ENCODE measurements at regions not wholly inside any gene's neighbourhood (a gene's known extent, or its start where the extent isn't known, plus 50 kb on each side); places are given as distances from the start of the nearest gene placed in this dataset.

- WGBS, 2 donors, result 86 to 91% methylated on average over 2 of the region's 2 CpGs
- TF ChIP-seq CTCF (IDR thresholded peaks at IDR 0.05; ENCODE audit: control extremely low read depth, extremely low read depth), result no peak
- Histone ChIP-seq H3K9ac (ENCODE audit: insufficient read depth in 1 of 2, low read length in 2 of 2) (no peak overlapping the region), H3K36me3 (ENCODE audit: control insufficient read depth in 4 of 4, insufficient read depth in 4 of 4, low read length in 4 of 4) (no peaks in the 10 kb centered on the region), H3K27me3 (ENCODE audit: control insufficient read depth in 3 of 3, insufficient read depth in 3 of 3, low read length in 2 of 3) (no peaks in the 10 kb centered on the region), H3K27ac (ENCODE audit: low read depth in 1 of 2, low read length in 1 of 2) (no peak overlapping the region), H3K9me3 (ENCODE audit: control insufficient read depth in 4 of 4, insufficient read depth in 3 of 4, low read length in 3 of 4) (no peaks in the 10 kb centered on the region), H3K4me1 (ENCODE audit: control insufficient read depth in 5 of 5, insufficient read depth in 5 of 5, low read length in 5 of 5) (peaks cover 0 to 16% (median 0%) of the 10 kb centered on the region in 5 donors), H3K4me3 (no peak overlapping the region)
- ATAC-seq (ENCODE audit: insufficient read depth, low FRiP score) (no peak), DNase-seq (no peak)
These were observed 70.2 kb downstream of the LLPH start for GRCh38 chr12:66060163-66060907.

- ATAC-seq (ENCODE audit: insufficient read depth, low FRiP score) (no peak), DNase-seq (no peak)
- TF ChIP-seq CTCF (IDR thresholded peaks at IDR 0.05; ENCODE audit: control extremely low read depth, extremely low read depth), result no peak
- H3K4me1 ChIP-seq (ENCODE audit: control insufficient read depth in 5 of 5, insufficient read depth in 5 of 5, low read length in 5 of 5), result peaks cover 0 to 10% (median 0%) of the 10 kb centered on the region in 5 donors
- 82 to 90% methylated on average over 5 of the region's 5 CpGs for WGBS, 2 donors
- no peaks in the 10 kb centered on the region for H3K36me3 ChIP-seq (ENCODE audit: control insufficient read depth in 4 of 4, insufficient read depth in 4 of 4, low read length in 4 of 4)
- no peaks in the 10 kb centered on the region for H3K9me3 ChIP-seq (ENCODE audit: control insufficient read depth in 4 of 4, insufficient read depth in 3 of 4, low read length in 3 of 4)
- no peak overlapping the region for H3K27ac ChIP-seq (ENCODE audit: low read depth in 1 of 2, low read length in 1 of 2)
- H3K9ac ChIP-seq (ENCODE audit: insufficient read depth in 1 of 2, low read length in 2 of 2), result no peak overlapping the region
- H3K27me3 ChIP-seq (ENCODE audit: control insufficient read depth in 3 of 3, insufficient read depth in 3 of 3, low read length in 2 of 3), result no peaks in the 10 kb centered on the region
- H3K4me3 ChIP-seq, result no peak overlapping the region
These were observed 70.9 kb downstream of the LLPH start for GRCh38 chr12:66059666-66060065.

GRCh38 chr12:66058554-66058953 is 72.0 kb downstream of the LLPH start:
- no peak for TF ChIP-seq CTCF (IDR thresholded peaks at IDR 0.05; ENCODE audit: control extremely low read depth, extremely low read depth)
- WGBS, 2 donors, result 94 to 99% methylated on average over 3 of the region's 3 CpGs
- Histone ChIP-seq H3K4me3 (no peak overlapping the region), H3K9me3 (ENCODE audit: control insufficient read depth in 4 of 4, insufficient read depth in 3 of 4, low read length in 3 of 4) (no peaks in the 10 kb centered on the region), H3K27ac (ENCODE audit: low read depth in 1 of 2, low read length in 1 of 2) (no peak overlapping the region), H3K4me1 (ENCODE audit: control insufficient read depth in 5 of 5, insufficient read depth in 5 of 5, low read length in 5 of 5) (peaks cover 0 to 6% (median 0%) of the 10 kb centered on the region in 5 donors), H3K27me3 (ENCODE audit: control insufficient read depth in 3 of 3, insufficient read depth in 3 of 3, low read length in 2 of 3) (no peaks in the 10 kb centered on the region), H3K36me3 (ENCODE audit: control insufficient read depth in 4 of 4, insufficient read depth in 4 of 4, low read length in 4 of 4) (no peaks in the 10 kb centered on the region), H3K9ac (ENCODE audit: insufficient read depth in 1 of 2, low read length in 2 of 2) (no peak overlapping the region)
- ATAC-seq (ENCODE audit: insufficient read depth, low FRiP score) (no peak), DNase-seq (no peak)

All from lung (tissue), 11 donors.